Fibroblast of mammary gland (primary cell): ENCODE measurements at regions not wholly inside any gene's neighbourhood (a gene's known extent, or its start where the extent isn't known, plus 50 kb on each side); places are given as distances from the start of the nearest gene placed in this dataset.

Experiments used
- DNase-seq: peaks from one replicate; pipeline ENCODE4 v3.0.0-alpha.2; 2010; ENCODE audit warnings: low read depth
- H3K4me3 ChIP-seq: 2 replicates; pipeline ENCODE4 v1.5.1; 2011; ENCODE audit warnings: low read depth, mild to moderate bottlenecking, low read length, moderate library complexity; ENCODE audit not compliant: control insufficient read depth
- TF ChIP-seq, protein P1 (sequence below): conservative IDR thresholded peaks from 2 replicates; pipeline ENCODE4 v1.5.1; 2011; ENCODE audit warnings: low read depth, low read length, inconsistent platforms; ENCODE audit not compliant: control insufficient read depth, insufficient read depth

DNA sequence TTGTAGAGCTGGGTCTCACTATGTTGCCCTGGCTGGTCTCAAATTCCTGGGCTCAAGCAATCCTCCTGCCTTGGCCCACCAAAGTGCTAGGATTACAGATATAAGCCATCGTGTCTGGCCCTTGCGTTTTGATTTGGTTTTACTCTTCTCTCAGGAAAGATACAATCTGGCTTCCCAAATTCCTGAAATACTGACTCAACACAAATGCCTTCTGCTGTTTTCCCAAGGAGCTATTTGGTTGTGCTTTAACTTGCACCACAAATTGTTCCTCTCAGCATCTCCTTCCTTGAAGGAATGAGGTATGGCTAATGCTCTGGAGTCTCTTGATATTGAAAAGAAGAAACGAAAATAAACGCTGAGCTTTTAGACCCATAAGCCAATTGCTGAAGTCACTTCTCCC, 110.0 kb upstream of the PAX6 start:
- TF ChIP-seq, protein P1, sequence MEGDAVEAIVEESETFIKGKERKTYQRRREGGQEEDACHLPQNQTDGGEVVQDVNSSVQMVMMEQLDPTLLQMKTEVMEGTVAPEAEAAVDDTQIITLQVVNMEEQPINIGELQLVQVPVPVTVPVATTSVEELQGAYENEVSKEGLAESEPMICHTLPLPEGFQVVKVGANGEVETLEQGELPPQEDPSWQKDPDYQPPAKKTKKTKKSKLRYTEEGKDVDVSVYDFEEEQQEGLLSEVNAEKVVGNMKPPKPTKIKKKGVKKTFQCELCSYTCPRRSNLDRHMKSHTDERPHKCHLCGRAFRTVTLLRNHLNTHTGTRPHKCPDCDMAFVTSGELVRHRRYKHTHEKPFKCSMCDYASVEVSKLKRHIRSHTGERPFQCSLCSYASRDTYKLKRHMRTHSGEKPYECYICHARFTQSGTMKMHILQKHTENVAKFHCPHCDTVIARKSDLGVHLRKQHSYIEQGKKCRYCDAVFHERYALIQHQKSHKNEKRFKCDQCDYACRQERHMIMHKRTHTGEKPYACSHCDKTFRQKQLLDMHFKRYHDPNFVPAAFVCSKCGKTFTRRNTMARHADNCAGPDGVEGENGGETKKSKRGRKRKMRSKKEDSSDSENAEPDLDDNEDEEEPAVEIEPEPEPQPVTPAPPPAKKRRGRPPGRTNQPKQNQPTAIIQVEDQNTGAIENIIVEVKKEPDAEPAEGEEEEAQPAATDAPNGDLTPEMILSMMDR, result no peak
- DNase-seq, result no peak
- no peak overlapping the region for H3K4me3 ChIP-seq

DNA sequence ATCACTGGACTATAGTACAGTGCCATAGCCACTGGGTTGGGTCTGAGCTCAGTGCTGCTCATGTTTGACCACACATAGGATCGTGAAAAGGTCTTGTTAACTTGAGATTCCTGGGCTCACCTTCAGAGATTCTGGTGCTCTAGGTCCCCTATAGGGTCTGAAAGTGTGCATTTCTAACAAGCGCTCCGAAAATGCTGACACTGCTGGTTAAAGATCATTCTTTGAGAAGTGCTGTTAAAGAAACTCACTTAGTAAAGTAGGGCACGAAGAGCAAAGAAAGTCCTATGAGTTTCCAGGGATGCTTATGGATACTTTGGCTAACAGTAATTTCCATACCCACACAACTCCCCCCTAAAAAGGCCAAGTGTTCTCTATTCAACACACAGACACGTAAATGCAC, 108.1 kb upstream of the PAX6 start:
- DNase-seq, result no peak
- no peak overlapping the region for H3K4me3 ChIP-seq
- TF ChIP-seq, protein P1, result no peak

DNA sequence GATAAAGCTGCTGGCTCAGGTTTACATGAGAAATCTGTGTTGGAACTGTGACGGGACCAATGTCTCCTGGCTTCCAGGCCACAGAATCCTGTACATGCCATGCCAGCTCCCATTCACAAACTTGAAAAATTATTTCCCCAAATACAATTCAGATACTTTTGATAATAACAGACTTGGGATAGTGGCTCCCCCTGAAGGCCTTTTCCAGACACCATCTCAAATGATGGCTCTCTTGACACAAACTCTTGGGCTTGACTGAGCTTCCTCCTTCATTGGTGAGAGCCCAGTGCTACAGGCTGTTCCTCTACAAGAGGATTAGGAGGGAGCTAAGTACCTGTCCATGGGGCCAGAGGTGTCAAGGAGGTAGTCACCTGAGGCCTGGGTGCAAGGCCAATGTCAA, 104.7 kb upstream of the PAX6 start:
- TF ChIP-seq, protein P1, result no peak
- DNase-seq, result no peak

DNA sequence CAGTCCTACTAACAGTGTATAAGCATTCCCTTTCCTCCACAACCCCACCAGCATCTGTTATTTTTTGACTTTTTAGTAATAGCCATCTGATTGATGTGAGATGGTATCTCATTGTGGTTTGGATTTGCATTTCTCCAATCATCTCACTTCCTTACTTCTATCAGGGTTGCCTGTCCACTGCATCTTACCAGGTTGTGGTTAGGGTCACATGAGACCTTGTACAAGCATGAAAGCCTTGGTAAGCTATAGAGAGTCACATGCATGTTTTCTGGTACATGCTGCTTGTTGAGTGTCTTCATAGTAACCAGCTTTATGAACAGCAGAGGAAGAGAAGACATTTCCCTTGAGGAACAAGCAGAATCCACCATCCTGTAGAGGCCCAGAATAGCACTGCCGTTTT, 102.9 kb upstream of the PAX6 start:
- no peak for DNase-seq
- TF ChIP-seq, protein P1, result no peak

More for the DNA sequence above, 104.7 kb upstream of the PAX6 start:
- H3K4me3 ChIP-seq, result no peak overlapping the region

DNA sequence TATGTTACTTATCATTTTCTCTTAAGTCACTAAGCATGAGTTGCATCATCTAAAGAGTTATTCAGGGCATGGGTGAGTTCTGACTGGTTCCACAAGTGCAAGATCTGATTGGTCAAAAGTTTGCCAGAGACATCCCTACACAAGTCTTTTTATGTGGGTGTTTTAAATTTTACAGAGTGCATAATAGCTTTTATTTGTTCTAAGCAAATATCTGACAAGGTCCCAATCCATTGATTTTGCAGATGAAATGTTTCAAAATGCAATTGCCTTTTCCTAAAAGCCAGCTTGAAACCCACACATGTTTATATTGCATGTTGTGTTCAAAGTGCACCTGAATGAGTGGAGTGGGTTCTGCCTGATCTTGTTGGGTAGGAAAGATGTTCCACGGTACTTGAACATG, 101.7 kb upstream of the PAX6 start:
- H3K4me3 ChIP-seq, result no peak overlapping the region
- TF ChIP-seq, protein P1, result no peak

More for the DNA sequence above, 102.9 kb upstream of the PAX6 start:
- no peak overlapping the region for H3K4me3 ChIP-seq

DNA sequence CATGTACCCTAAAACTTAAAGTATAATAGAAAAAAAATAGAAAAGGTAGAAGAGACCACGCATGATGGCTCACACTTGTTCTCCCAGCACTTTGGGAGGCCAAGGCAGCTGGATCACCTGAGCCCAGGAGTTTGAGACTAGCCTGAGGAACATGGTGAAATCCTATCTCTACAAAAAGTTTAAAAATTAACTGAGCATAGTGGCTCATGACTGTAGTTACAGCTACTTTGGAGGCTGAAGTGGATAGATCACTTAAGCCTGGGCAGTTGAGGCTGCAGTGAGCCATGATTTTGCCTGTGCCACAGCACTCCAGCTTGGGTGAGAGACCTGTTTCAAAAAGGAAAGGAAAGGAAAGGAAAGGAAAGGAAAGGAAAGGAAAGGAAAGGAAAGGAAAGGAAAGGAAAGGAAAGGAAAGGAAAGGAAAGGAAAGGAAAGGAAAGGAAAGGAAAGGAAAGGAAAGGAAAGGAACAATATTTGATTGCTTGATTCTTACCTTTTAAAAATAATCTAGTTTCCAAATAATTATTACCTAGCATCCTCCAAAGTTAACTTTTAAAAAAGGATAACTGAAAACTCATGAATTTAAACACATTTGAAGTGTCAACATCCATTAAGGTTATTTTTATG, 99.9 kb upstream of the PAX6 start:
- TF ChIP-seq, protein P1, result no peak
- no peak overlapping the region for H3K4me3 ChIP-seq
- DNase-seq, result no peak

More for the DNA sequence above, 101.7 kb upstream of the PAX6 start:
- no peak for DNase-seq

DNA sequence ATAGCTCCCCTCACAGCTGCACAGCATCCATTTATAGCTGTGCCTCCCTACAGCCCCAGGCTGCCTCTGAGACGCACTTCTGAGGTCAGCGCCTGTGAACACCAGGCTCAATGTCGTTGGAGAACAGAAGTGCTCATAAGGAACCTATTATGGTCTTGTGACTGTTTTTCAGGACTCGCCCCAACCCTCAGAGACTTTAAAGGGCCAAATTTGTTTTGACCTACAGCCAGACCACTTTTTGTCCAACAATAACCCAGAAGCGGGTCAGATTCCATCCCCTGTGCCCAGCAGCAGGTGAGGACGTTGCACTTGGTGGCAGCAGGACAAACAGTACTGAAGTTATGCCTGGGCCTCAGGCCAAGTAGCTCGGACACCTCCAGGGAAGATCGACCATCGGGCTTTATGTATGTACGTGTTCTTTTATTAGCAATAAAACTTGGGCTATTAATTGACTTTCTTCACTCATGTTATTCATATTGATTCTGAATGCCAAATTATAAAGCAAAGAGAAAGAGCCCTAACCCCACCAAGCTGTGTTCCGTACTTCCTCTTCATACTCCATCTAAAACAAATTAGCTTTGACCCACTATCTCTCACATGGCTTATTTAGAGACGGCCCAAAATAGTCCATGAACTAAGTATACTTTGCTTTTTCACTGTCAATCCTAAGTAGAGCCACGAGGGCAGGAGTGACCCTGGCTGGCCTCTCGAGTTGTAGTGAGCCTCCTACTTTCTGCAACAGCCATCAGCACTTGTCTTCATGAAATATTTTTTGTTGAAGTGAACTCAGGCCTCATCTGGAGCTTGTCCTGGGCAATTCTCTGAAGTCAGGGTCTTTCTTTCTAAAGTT, 92.3 kb upstream of the PAX6 start:
- TF ChIP-seq, protein P1, result no peak
- no peak overlapping the region for H3K4me3 ChIP-seq

More for the DNA sequence above, 92.3 kb upstream of the PAX6 start:
- DNase-seq, result no peak
